Spinal cord (tissue), 10 donors: ENCODE measurements at regions not wholly inside any gene's neighbourhood (a gene's known extent, or its start where the extent isn't known, plus 50 kb on each side); places are given as distances from the start of the nearest gene placed in this dataset. TPM values are rescaled to one million over a fixed set of nuclear protein-coding genes. Genes with fewer than 3 reads are reported as not detected.
"Not testable (repeated sequence)": the region's sequence is repeated elsewhere in the genome, so short reads cannot be mapped to it uniquely, and the experiment has no call there.

Experiments used
- DNase-seq, 6 donors: peaks; one replicate each; pipeline versions ENCODE4 v3.0.0 to v3.0.0-alpha.2; 2013 to 2015; ENCODE audit warnings: low spot score in 6 of 6, low read depth in 4 of 6
- H3K27ac ChIP-seq: one replicate; pipeline ENCODE4 v1.5.1; 2013; ENCODE audit warnings: low read depth, low read length, control low read depth
- H3K27me3 ChIP-seq: one replicate; pipeline ENCODE4 v1.6.1; 2013; ENCODE audit warnings: low read length; ENCODE audit not compliant: control insufficient read depth, insufficient read depth
- H3K36me3 ChIP-seq: one replicate; pipeline ENCODE4 v1.6.1; 2013; ENCODE audit warnings: low read length; ENCODE audit not compliant: control insufficient read depth, insufficient read depth
- H3K4me1 ChIP-seq: one replicate; pipeline ENCODE4 v1.6.1; 2013; ENCODE audit warnings: low read length; ENCODE audit not compliant: control insufficient read depth, insufficient read depth
- H3K4me3 ChIP-seq: one replicate; pipeline ENCODE4 v1.5.1; 2013; ENCODE audit warnings: low read depth, low read length, control low read depth
- H3K9me3 ChIP-seq: one replicate; pipeline ENCODE4 v1.6.1; 2013; ENCODE audit warnings: low read length; ENCODE audit not compliant: control insufficient read depth, insufficient read depth
- WGBS: methylation state at CpG from one replicate; pipeline ENCODE4 v1.1.5; 2013; ENCODE audit warnings: missing lambda C conversion rate; ENCODE audit not compliant: insufficient coverage; 5-methylcytosine and 5-hydroxymethylcytosine counted together
- small RNA-seq: library from RNA; depleted of rRNA; stranded (forward); fragments of <200 nt; gene quantifications from one replicate; pipeline ENCODE3, GENCODE V24; 2014; ENCODE audit warnings: low replicate concordance
- donor health status: healthy.

DNA sequence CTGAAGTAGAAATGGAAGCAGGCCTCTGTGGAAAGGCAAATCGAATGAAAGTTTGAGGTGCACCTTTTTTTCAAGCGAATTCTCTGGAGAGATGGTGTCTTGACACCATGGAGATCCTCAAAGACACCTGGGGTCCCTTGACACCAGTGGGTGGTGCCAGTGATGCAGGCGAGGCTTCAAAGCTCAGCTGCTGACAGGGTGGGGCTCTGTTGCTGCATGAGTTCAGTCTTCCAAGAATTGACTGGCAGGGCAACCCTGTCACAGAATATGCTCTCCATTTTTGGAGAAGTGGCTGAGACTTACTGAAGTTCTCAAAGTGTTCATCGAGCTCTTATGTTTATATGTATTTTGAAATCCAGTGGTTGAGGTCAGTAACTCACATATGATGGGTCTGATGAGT, 1741.6 kb downstream of the SPATA31A7 start:
- H3K4me3 ChIP-seq, H3K27me3 ChIP-seq, H3K4me1 ChIP-seq, DNase-seq, H3K9me3 ChIP-seq, H3K36me3 ChIP-seq, H3K27ac ChIP-seq: not testable (repeated sequence)
- WGBS, result no CpG with 5 or more reads among the region's 4 CpGs

DNA sequence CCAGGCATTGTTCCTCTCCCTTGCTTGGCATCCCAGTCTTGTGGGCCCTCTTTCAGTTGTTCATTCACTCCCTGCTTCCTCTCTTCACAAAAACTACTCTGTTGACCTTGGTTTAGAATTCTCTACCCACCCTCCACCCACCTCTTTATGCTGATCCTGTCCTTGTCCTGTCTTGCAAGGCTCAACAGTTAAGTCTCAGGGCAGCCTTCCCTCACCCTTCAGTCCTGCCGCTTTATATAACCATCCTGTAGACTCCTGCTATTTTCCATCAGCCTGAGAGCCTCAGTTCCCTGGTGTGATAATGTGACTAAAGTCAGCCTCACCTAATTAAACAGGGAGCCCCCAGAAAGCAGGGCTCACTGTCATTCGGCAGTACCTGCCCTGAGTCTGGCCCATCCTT, 1763.0 kb downstream of the SPATA31A7 start:
- WGBS, result no CpG with 5 or more reads among the region's 2 CpGs
- not testable (repeated sequence) for H3K27me3 ChIP-seq, H3K4me1 ChIP-seq, H3K36me3 ChIP-seq, H3K9me3 ChIP-seq, H3K4me3 ChIP-seq, DNase-seq, H3K27ac ChIP-seq

Small RNA genes in the stretch of these regions (small RNA-seq; reads per million reads assigned to genes)
- gene RNA5SP283, result not detected
